HL-60 (cell line): ENCODE measurements at regions not wholly inside any gene's neighbourhood (a gene's known extent, or its start where the extent isn't known, plus 50 kb on each side); places are given as distances from the start of the nearest gene placed in this dataset.

Experiments used
- POLR2AphosphoS5 ChIP-seq: IDR thresholded peaks from 2 replicates; pipeline ENCODE4 v1.6.1; 2012; ENCODE audit warnings: low read depth
- TF ChIP-seq, protein P1 (sequence below): IDR thresholded peaks from one replicate; pipeline ENCODE4 v1.5.1; 2011; ENCODE audit warnings: low read length, control low read depth, inconsistent platforms; ENCODE audit not compliant: insufficient read depth

- TF ChIP-seq, protein P1, sequence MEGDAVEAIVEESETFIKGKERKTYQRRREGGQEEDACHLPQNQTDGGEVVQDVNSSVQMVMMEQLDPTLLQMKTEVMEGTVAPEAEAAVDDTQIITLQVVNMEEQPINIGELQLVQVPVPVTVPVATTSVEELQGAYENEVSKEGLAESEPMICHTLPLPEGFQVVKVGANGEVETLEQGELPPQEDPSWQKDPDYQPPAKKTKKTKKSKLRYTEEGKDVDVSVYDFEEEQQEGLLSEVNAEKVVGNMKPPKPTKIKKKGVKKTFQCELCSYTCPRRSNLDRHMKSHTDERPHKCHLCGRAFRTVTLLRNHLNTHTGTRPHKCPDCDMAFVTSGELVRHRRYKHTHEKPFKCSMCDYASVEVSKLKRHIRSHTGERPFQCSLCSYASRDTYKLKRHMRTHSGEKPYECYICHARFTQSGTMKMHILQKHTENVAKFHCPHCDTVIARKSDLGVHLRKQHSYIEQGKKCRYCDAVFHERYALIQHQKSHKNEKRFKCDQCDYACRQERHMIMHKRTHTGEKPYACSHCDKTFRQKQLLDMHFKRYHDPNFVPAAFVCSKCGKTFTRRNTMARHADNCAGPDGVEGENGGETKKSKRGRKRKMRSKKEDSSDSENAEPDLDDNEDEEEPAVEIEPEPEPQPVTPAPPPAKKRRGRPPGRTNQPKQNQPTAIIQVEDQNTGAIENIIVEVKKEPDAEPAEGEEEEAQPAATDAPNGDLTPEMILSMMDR = no peak
- no peak for TF ChIP-seq POLR2AphosphoS5
These were observed 50.8 kb upstream of the PCSK1 start for GRCh38 chr5:96483878-96484277.
